IPS-18a (cell line): ENCODE measurements at regions not wholly inside any gene's neighbourhood (a gene's known extent, or its start where the extent isn't known, plus 50 kb on each side); places are given as distances from the start of the nearest gene placed in this dataset.

Experiments used
- H3K27ac ChIP-seq: one replicate; pipeline ENCODE4 v1.5.1; 2013; ENCODE audit warnings: low read length
- H3K27me3 ChIP-seq: one replicate; pipeline ENCODE4 v1.6.1; 2013; ENCODE audit warnings: mild to moderate bottlenecking, low read length; ENCODE audit not compliant: control insufficient read depth, insufficient read depth
- H3K36me3 ChIP-seq: one replicate; pipeline ENCODE4 v1.6.1; 2013; ENCODE audit warnings: low read depth, low read length; ENCODE audit not compliant: control insufficient read depth
- H3K4me1 ChIP-seq: one replicate; pipeline ENCODE4 v1.6.1; 2013; ENCODE audit warnings: low read depth, low read length; ENCODE audit not compliant: control insufficient read depth
- H3K4me3 ChIP-seq: one replicate; pipeline ENCODE4 v1.5.1; 2013; ENCODE audit warnings: low read length
- H3K9ac ChIP-seq: one replicate; pipeline ENCODE4 v1.6.1; 2013; ENCODE audit warnings: mild to moderate bottlenecking, low read length, moderate library complexity
- H3K9me3 ChIP-seq: one replicate; pipeline ENCODE4 v1.6.1; 2013; ENCODE audit warnings: low read depth, low read length; ENCODE audit not compliant: control insufficient read depth

GRCh38 chr11:112751772-112752171, 209.4 kb upstream of the NCAM1 start:
- H3K27me3 ChIP-seq = no peaks in the 10 kb centered on the region
- no peaks in the 10 kb centered on the region for H3K36me3 ChIP-seq
- H3K27ac ChIP-seq = no peak overlapping the region
- no peak overlapping the region for H3K4me3 ChIP-seq
- no peaks in the 10 kb centered on the region for H3K9me3 ChIP-seq
- no peaks in the 10 kb centered on the region for H3K4me1 ChIP-seq
- no peak overlapping the region for H3K9ac ChIP-seq

GRCh38 chr11:112752563-112752962, 208.7 kb upstream of the NCAM1 start:
- Histone ChIP-seq H3K36me3 (no peaks in the 10 kb centered on the region), H3K4me3 (no peak overlapping the region), H3K9me3 (no peaks in the 10 kb centered on the region), H3K27me3 (no peaks in the 10 kb centered on the region), H3K27ac (no peak overlapping the region), H3K4me1 (no peaks in the 10 kb centered on the region), H3K9ac (no peak overlapping the region)

GRCh38 chr11:112753706-112754105, 207.5 kb upstream of the NCAM1 start:
- Histone ChIP-seq H3K9me3 (no peaks in the 10 kb centered on the region), H3K4me1 (no peaks in the 10 kb centered on the region), H3K4me3 (no peak overlapping the region), H3K9ac (no peak overlapping the region), H3K27me3 (no peaks in the 10 kb centered on the region), H3K36me3 (no peaks in the 10 kb centered on the region), H3K27ac (no peak overlapping the region)

GRCh38 chr11:112759418-112759817, 201.8 kb upstream of the NCAM1 start:
- no peaks in the 10 kb centered on the region for H3K9me3 ChIP-seq
- no peak overlapping the region for H3K27ac ChIP-seq
- no peaks in the 10 kb centered on the region for H3K4me1 ChIP-seq
- H3K36me3 ChIP-seq = no peaks in the 10 kb centered on the region
- H3K4me3 ChIP-seq = no peak overlapping the region
- no peaks in the 10 kb centered on the region for H3K27me3 ChIP-seq
- H3K9ac ChIP-seq = no peak overlapping the region

GRCh38 chr11:112760396-112761059, 200.7 kb upstream of the NCAM1 start:
- Histone ChIP-seq H3K27ac (no peak overlapping the region), H3K4me3 (no peak overlapping the region), H3K36me3 (no peaks in the 10 kb centered on the region), H3K27me3 (no peaks in the 10 kb centered on the region), H3K4me1 (no peaks in the 10 kb centered on the region), H3K9me3 (no peaks in the 10 kb centered on the region), H3K9ac (no peak overlapping the region)

GRCh38 chr11:112761911-112762706, 199.1 kb upstream of the NCAM1 start:
- Histone ChIP-seq H3K9ac (no peak overlapping the region), H3K36me3 (no peaks in the 10 kb centered on the region), H3K27ac (no peak overlapping the region), H3K27me3 (no peaks in the 10 kb centered on the region), H3K4me3 (no peak overlapping the region), H3K4me1 (no peaks in the 10 kb centered on the region), H3K9me3 (no peaks in the 10 kb centered on the region)

GRCh38 chr11:112762707-112763090, 198.5 kb upstream of the NCAM1 start:
- Histone ChIP-seq H3K27me3 (no peaks in the 10 kb centered on the region), H3K36me3 (no peaks in the 10 kb centered on the region), H3K4me1 (no peaks in the 10 kb centered on the region), H3K4me3 (no peak overlapping the region), H3K9me3 (no peaks in the 10 kb centered on the region), H3K9ac (no peak overlapping the region), H3K27ac (no peak overlapping the region)

- H3K36me3 ChIP-seq = no peaks in the 10 kb centered on the region
- H3K9ac ChIP-seq = no peak overlapping the region
- H3K27me3 ChIP-seq = no peaks in the 10 kb centered on the region
- no peaks in the 10 kb centered on the region for H3K4me1 ChIP-seq
- H3K9me3 ChIP-seq = no peaks in the 10 kb centered on the region
- H3K4me3 ChIP-seq = no peak overlapping the region
- no peak overlapping the region for H3K27ac ChIP-seq
Measured at GRCh38 chr11:112765337-112765736, 195.9 kb upstream of the NCAM1 start.

GRCh38 chr11:112769170-112769569, 192.1 kb upstream of the NCAM1 start:
- no peak overlapping the region for H3K4me3 ChIP-seq
- H3K9ac ChIP-seq = no peak overlapping the region
- no peaks in the 10 kb centered on the region for H3K4me1 ChIP-seq
- no peaks in the 10 kb centered on the region for H3K36me3 ChIP-seq
- no peaks in the 10 kb centered on the region for H3K9me3 ChIP-seq
- no peak overlapping the region for H3K27ac ChIP-seq
- H3K27me3 ChIP-seq = no peaks in the 10 kb centered on the region

GRCh38 chr11:112769584-112769983, 191.6 kb upstream of the NCAM1 start:
- Histone ChIP-seq H3K4me1 (no peaks in the 10 kb centered on the region), H3K27me3 (no peaks in the 10 kb centered on the region), H3K4me3 (no peak overlapping the region), H3K9ac (no peak overlapping the region), H3K27ac (no peak overlapping the region), H3K9me3 (no peaks in the 10 kb centered on the region), H3K36me3 (no peaks in the 10 kb centered on the region)

- H3K4me1 ChIP-seq = no peaks in the 10 kb centered on the region
- no peaks in the 10 kb centered on the region for H3K27me3 ChIP-seq
- no peak overlapping the region for H3K9ac ChIP-seq
- no peak overlapping the region for H3K27ac ChIP-seq
- H3K4me3 ChIP-seq = no peak overlapping the region
- no peaks in the 10 kb centered on the region for H3K36me3 ChIP-seq
- H3K9me3 ChIP-seq = no peaks in the 10 kb centered on the region
Measured at GRCh38 chr11:112770033-112770432, 191.2 kb upstream of the NCAM1 start.

- no peaks in the 10 kb centered on the region for H3K36me3 ChIP-seq
- H3K27ac ChIP-seq = no peak overlapping the region
- H3K4me1 ChIP-seq = no peaks in the 10 kb centered on the region
- H3K27me3 ChIP-seq = no peaks in the 10 kb centered on the region
- no peaks in the 10 kb centered on the region for H3K9me3 ChIP-seq
- no peak overlapping the region for H3K4me3 ChIP-seq
- H3K9ac ChIP-seq = no peak overlapping the region
Measured at GRCh38 chr11:112770487-112770886, 190.7 kb upstream of the NCAM1 start.
